ENCODE measurements at regions not wholly inside any gene's neighbourhood (a gene's known extent, or its start where the extent isn't known, plus 50 kb on each side); places are given as distances from the start of the nearest gene placed in this dataset.

- TF ChIP-seq JUND (IDR thresholded peaks at IDR 0.05; ENCODE audit: low read depth, low read length) (peak; percentile 66; the same call in 1 of the 2 replicates), KAT2A (conservative IDR thresholded peaks at IDR 0.05; ENCODE audit: control insufficient read depth, low read depth, low read length) (no peak), MEF2B (IDR thresholded peaks at IDR 0.05; ENCODE audit: partially characterized antibody, poor library complexity, severe bottlenecking) (peak; percentile 39), SPI1 (IDR thresholded peaks at IDR 0.05; ENCODE audit: borderline replicate concordance, insufficient read depth, low read depth, low read length) (no peak), CBX5 (IDR thresholded peaks at IDR 0.05; ENCODE audit: low read depth) (no peak), ATF7 (IDR thresholded peaks at IDR 0.05; ENCODE audit: low read depth) (no peak), ZNF687 (IDR thresholded peaks at IDR 0.05) (peak; percentile 27; the same call in 1 of the 2 replicates), SP1 (IDR thresholded peaks at IDR 0.05; ENCODE audit: low read depth, low read length) (no peak), PML (IDR thresholded peaks at IDR 0.05; ENCODE audit: low read length) (no peak), JUNB (IDR thresholded peaks at IDR 0.05) (peak; percentile 68), DPF2 (IDR thresholded peaks at IDR 0.05) (0 out of 2 replicates have a peak, but pooled peaks have one; percentile 28)
- TF ChIP-seq, protein P1, sequence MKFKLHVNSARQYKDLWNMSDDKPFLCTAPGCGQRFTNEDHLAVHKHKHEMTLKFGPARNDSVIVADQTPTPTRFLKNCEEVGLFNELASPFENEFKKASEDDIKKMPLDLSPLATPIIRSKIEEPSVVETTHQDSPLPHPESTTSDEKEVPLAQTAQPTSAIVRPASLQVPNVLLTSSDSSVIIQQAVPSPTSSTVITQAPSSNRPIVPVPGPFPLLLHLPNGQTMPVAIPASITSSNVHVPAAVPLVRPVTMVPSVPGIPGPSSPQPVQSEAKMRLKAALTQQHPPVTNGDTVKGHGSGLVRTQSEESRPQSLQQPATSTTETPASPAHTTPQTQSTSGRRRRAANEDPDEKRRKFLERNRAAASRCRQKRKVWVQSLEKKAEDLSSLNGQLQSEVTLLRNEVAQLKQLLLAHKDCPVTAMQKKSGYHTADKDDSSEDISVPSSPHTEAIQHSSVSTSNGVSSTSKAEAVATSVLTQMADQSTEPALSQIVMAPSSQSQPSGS (IDR thresholded peaks at IDR 0.05; ENCODE audit: low read length): 0 out of 2 replicates have a peak, but pooled peaks have one; percentile 16
- TF ChIP-seq, protein P2, sequence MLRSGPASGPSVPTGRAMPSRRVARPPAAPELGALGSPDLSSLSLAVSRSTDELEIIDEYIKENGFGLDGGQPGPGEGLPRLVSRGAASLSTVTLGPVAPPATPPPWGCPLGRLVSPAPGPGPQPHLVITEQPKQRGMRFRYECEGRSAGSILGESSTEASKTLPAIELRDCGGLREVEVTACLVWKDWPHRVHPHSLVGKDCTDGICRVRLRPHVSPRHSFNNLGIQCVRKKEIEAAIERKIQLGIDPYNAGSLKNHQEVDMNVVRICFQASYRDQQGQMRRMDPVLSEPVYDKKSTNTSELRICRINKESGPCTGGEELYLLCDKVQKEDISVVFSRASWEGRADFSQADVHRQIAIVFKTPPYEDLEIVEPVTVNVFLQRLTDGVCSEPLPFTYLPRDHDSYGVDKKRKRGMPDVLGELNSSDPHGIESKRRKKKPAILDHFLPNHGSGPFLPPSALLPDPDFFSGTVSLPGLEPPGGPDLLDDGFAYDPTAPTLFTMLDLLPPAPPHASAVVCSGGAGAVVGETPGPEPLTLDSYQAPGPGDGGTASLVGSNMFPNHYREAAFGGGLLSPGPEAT (IDR thresholded peaks at IDR 0.05; ENCODE audit: low read depth): no peak
- Histone ChIP-seq H3K4me2 (ENCODE audit: control insufficient read depth, insufficient read depth) (no peak overlapping the region), H3K79me2 (ENCODE audit: control insufficient read depth, insufficient read depth, low read length) (no peaks in the 10 kb centered on the region), H2AFZ (ENCODE audit: control insufficient read depth, low read depth, low read length) (no peak overlapping the region; the same call in 1 of the 2 replicates), H3K36me3 (ENCODE audit: control insufficient read depth in 2 of 2, insufficient read depth in 2 of 2, low read length in 1 of 2) (no peaks in the 10 kb centered on the region), H3K27ac (ENCODE audit: control insufficient read depth, insufficient read depth) (no peak overlapping the region), H3K27me3 (replicated peaks in 1 of 2; ENCODE audit: control insufficient read depth in 2 of 2, insufficient read depth in 2 of 2, low read length in 1 of 2) (no peaks in the 10 kb centered on the region), H3K9ac (ENCODE audit: control insufficient read depth, insufficient read depth, low read length) (no peak overlapping the region), H3K4me3 (no peak overlapping the region), H4K20me1 (ENCODE audit: control insufficient read depth, insufficient read depth) (no peaks in the 10 kb centered on the region), H3K4me1 (ENCODE audit: control insufficient read depth, insufficient read depth, low read length) (no peaks in the 10 kb centered on the region), H3K9me3 (replicated peaks; ENCODE audit: control insufficient read depth, insufficient read depth, low read length) (no peaks in the 10 kb centered on the region)
- ChIA-PET POLR2A (interaction anchor here (2.1 kb wide), 1 partner anchor 10 kb away, joined by 4 read pairs; no protein-coding TSS in a partner anchor), CTCF (interaction anchor here (0.7 to 1.3 kb wide), 5 partner anchors 11 to 89 kb away, joined by 3 read pairs; no protein-coding TSS in a partner anchor), SMC1A (ENCODE audit: uncharacterized antibody, unreplicated experiment) (interaction anchor here (0.7 to 2.7 kb wide), 11 partner anchors 9 to 254 kb away, joined by 3 to 7 read pairs (median 4); no protein-coding TSS in a partner anchor), RAD21 (ENCODE audit: unreplicated experiment) (interaction anchor here (1.1 to 1.4 kb wide), 3 partner anchors 23 to 138 kb away, joined by 3 to 5 read pairs (median 4); no protein-coding TSS in a partner anchor)
- FAIRE-seq (no peak), DNase-seq (ENCODE audit: low read depth, low spot score) (peak; percentile 8), ATAC-seq (peak; percentile 88)
- in situ Hi-C loops (cut with MboI) (no loop called here), intact Hi-C loops (cut with micrococcal nuclease; ENCODE audit: unreplicated experiment) (no loop called here)
- BruUV-seq (replicated peaks): no TSS peak
These were observed 53.3 kb upstream of the COL5A2 start for GRCh38 chr2:189232759-189233406.

Measured in GM12878 (cell line).